AG09309 (cell line): ENCODE measurements at regions not wholly inside any gene's neighbourhood (a gene's known extent, or its start where the extent isn't known, plus 50 kb on each side); places are given as distances from the start of the nearest gene placed in this dataset.
A peak's percentile ranks its signal among the peaks of the same experiment; 100 is the strongest.
"Not testable (repeated sequence)": the region's sequence is repeated elsewhere in the genome, so short reads cannot be mapped to it uniquely, and the experiment has no call there.

ENCODE experiments used
- DNase-seq: peaks from one replicate; pipeline ENCODE4 v3.0.0-alpha.2; 2010; ENCODE audit warnings: low read depth
- H3K4me3 ChIP-seq: 2 replicates; pipeline ENCODE4 v1.5.1; 2011; ENCODE audit warnings: mild to moderate bottlenecking, low read depth, low read length, moderate library complexity; ENCODE audit not compliant: control insufficient read depth
- TF ChIP-seq, protein P1 (sequence below): IDR thresholded peaks from 2 replicates; pipeline ENCODE4 v1.5.1; 2011; ENCODE audit warnings: mild to moderate bottlenecking, low read depth, low read length, inconsistent platforms; ENCODE audit not compliant: insufficient read depth, control insufficient read depth; ENCODE audit errors: missing control alignments

DNA sequence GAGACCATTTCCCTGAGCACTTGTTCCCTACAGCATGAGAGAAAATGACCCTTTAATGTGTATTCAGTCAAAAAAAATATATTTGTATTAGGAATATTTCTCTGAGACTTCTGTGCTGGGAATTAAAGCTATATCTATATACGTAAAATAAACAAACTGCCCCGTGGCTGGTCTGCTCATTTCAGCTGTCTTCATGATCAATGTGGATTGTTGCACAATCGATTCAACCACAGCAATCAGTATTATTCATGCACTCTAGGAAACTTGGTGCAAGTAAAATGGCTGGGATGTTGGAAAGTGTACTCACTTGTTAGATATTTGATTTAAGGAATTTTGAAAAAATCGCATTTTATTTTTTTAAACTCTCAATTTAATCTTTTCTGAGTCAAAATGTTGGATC is 307.9 kb upstream of the ZFP42 start:
- TF ChIP-seq, protein P1, sequence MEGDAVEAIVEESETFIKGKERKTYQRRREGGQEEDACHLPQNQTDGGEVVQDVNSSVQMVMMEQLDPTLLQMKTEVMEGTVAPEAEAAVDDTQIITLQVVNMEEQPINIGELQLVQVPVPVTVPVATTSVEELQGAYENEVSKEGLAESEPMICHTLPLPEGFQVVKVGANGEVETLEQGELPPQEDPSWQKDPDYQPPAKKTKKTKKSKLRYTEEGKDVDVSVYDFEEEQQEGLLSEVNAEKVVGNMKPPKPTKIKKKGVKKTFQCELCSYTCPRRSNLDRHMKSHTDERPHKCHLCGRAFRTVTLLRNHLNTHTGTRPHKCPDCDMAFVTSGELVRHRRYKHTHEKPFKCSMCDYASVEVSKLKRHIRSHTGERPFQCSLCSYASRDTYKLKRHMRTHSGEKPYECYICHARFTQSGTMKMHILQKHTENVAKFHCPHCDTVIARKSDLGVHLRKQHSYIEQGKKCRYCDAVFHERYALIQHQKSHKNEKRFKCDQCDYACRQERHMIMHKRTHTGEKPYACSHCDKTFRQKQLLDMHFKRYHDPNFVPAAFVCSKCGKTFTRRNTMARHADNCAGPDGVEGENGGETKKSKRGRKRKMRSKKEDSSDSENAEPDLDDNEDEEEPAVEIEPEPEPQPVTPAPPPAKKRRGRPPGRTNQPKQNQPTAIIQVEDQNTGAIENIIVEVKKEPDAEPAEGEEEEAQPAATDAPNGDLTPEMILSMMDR, result no peak
- no peak overlapping the region for H3K4me3 ChIP-seq
- no peak for DNase-seq

DNA sequence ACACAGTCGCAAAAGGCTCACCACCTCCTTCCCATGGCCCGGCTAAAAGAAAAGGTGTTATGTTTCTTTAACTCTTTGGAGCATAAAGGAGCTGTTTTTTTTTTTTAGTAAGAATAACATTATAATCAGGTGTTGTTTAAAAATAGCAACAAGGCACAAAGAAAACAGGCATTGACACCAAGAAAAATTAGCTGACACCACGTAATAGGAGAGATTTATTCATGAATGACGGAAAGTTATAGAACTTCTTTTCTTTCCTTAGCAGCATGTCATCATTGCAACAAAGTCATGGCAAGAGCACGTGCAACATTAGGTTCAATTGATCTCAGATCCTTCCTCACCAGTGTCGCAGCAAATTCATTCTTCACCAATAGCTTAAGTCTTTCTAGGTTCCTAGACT is 302.9 kb upstream of the ZFP42 start:
- no peak for DNase-seq
- TF ChIP-seq, protein P1, result no peak
- no peak overlapping the region for H3K4me3 ChIP-seq

- not testable (repeated sequence) for H3K4me3 ChIP-seq, DNase-seq
These were observed 300.0 kb upstream of the ZFP42 start for GRCh38 chr4:187695531-187695930.

DNA sequence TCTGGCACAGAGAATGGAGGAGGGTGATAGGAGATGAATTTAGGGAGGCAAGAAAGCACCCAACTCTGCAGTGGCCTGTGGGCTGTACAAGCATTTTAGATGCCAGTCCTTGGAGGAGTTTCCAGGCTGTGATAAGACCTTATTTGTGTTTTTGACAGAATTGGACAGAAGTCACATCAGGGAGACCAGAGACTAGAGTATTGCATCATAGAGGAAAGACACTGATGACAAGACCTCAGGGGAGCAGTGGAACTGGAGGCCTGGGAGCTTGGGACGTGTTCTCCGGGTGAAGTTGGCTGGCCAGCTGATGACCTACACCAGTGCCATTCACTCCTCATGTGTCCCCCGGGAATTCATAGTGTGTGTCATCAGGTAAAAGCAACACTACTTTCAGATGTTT is 284.0 kb upstream of the ZFP42 start:
- H3K4me3 ChIP-seq, result no peak overlapping the region
- no peak for DNase-seq
- TF ChIP-seq, protein P1, result no peak

DNA sequence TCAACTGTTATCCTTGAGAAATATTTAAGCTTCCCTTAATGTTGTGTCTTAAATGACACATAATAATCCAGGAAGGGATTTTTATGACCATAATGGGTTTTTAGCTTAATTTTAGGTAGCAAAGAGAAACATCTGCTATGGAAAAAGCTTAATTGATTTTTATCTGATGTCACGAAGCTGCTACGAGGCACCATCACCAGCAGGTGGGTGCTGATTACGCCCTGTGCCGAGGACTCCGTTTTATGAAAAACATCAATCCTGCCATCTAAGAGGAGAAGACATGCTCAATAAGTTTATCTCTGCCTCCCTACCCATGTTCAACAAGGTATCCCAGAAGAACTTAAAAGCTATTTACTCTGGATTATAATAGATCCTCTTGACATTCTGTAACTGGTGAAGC is 280.6 kb upstream of the ZFP42 start:
- TF ChIP-seq, protein P1, result no peak
- DNase-seq, result no peak
- no peak overlapping the region for H3K4me3 ChIP-seq

GRCh38 chr4:187715466-187715865 is 280.1 kb upstream of the ZFP42 start:
- TF ChIP-seq, protein P1, result no peak
- DNase-seq, result peak; percentile 11
- no peak overlapping the region for H3K4me3 ChIP-seq

DNA sequence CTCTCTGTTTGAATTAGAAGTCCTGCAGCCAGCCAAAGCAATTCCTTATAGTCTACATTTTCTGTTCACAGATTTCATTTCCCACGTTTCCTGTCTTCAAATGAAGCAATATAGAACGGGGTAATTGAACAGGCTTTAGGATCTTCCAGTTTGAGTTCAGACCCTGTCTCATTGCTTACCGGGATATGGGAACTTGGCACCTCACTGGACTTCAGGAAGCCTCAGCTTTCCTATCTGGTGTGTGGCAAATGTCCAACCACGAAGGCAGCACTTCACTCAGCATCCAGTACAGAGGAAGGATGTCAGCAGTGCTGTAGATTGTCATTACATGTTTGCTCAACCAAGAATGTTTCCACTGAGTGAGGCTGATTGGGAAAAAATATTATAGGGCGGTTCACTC is 271.1 kb upstream of the ZFP42 start:
- TF ChIP-seq, protein P1, result no peak
- H3K4me3 ChIP-seq, result no peak overlapping the region
- DNase-seq, result no peak

- DNase-seq, result no peak
- H3K4me3 ChIP-seq, result no peak overlapping the region
- TF ChIP-seq, protein P1, result no peak
These were observed 269.1 kb upstream of the ZFP42 start for GRCh38 chr4:187726485-187726884.
